IMR-90 (cell line): ENCODE measurements at regions not wholly inside any gene's neighbourhood (a gene's known extent, or its start where the extent isn't known, plus 50 kb on each side); places are given as distances from the start of the nearest gene placed in this dataset.
"Not testable (repeated sequence)": the region's sequence is repeated elsewhere in the genome, so short reads cannot be mapped to it uniquely, and the experiment has no call there.

ENCODE experiments used
- ATAC-seq: fragments of 200-7000 bp; cut with Tn5 transposase; 2 replicates; pipeline ENCODE4 v1.9.1; 2020; ENCODE audit warnings: low read depth, mild to moderate bottlenecking, moderate library complexity
- BruUV-seq: library from RNA; stranded (reverse); fragments of 400-500 nt; replicated peaks from 2 replicates; lab custom pipeline; 2021; lab: Mats Ljungman, UMichigan
- CTCF ChIA-PET: fragments of 300-600 bp; formaldehyde crosslinking; extraction: SDS; loops from one replicate; lab custom pipeline; 2021; ENCODE audit warnings: antibody characterized with exemption; lab: Yijun Ruan, JAX
- POLR2A ChIA-PET: fragments of 300-600 bp; sonication (Branson Sonifier 250); formaldehyde crosslinking; loops from one replicate; lab custom pipeline; 2022; ENCODE audit warnings: antibody characterized with exemption; ENCODE audit not compliant: unreplicated experiment; lab: Charles Lee
- DNase-seq: peaks from one replicate; pipeline ENCODE4 v3.0.0; 2013
- H2AFZ ChIP-seq: replicated peaks from 2 replicates; pipeline ENCODE3; 2013; ENCODE audit warnings: low read length, mild to moderate bottlenecking; ENCODE audit not compliant: poor library complexity
- H2AK5ac ChIP-seq: 2 replicates; pipeline ENCODE4 v1.6.1; 2013; ENCODE audit warnings: low read depth, low read length, inconsistent platforms
- H2AK9ac ChIP-seq: replicated peaks from 2 replicates; pipeline ENCODE3; 2013; ENCODE audit warnings: mild to moderate bottlenecking, low read depth, low read length, moderate library complexity; ENCODE audit not compliant: poor library complexity
- H2BK120ac ChIP-seq: 2 replicates; pipeline ENCODE4 v1.6.1; 2013; ENCODE audit warnings: low read depth, low read length, inconsistent platforms
- H2BK15ac ChIP-seq: 3 replicates; pipeline ENCODE4 v1.6.1; 2013; ENCODE audit warnings: low read depth, low read length, inconsistent platforms
- H2BK20ac ChIP-seq: 2 replicates; pipeline ENCODE4 v1.6.1; 2013; ENCODE audit warnings: low read depth, mild to moderate bottlenecking, inconsistent platforms, low read length, moderate library complexity
- H2BK5ac ChIP-seq: 2 replicates; pipeline ENCODE4 v1.6.1; 2013; ENCODE audit warnings: mild to moderate bottlenecking, low read depth, low read length, inconsistent platforms; ENCODE audit not compliant: poor library complexity, severe bottlenecking
- H3K14ac ChIP-seq: replicated peaks from 2 replicates; pipeline ENCODE4 v1.6.1; 2013; ENCODE audit warnings: low read depth, low read length, inconsistent platforms
- H3K18ac ChIP-seq: 2 replicates; pipeline ENCODE4 v1.6.1; 2013; ENCODE audit warnings: low read depth, low read length, control low read depth
- H3K23ac ChIP-seq: 2 replicates; pipeline ENCODE4 v1.6.1; 2013; ENCODE audit warnings: low read depth, low read length, inconsistent platforms
- H3K27ac ChIP-seq: 2 replicates; pipeline ENCODE4 v1.5.1; 2013; ENCODE audit warnings: mild to moderate bottlenecking, control low read depth, low read length; ENCODE audit not compliant: insufficient read depth
- H3K27me3 ChIP-seq: 2 replicates; pipeline ENCODE4 v1.6.1; 2013; ENCODE audit warnings: low read length; ENCODE audit not compliant: control insufficient read depth, insufficient read depth
- H3K36me3 ChIP-seq: 2 replicates; pipeline ENCODE4 v1.6.1; 2013; ENCODE audit warnings: low read length, mixed read lengths; ENCODE audit not compliant: control insufficient read depth, insufficient read depth
- H3K4ac ChIP-seq: 2 replicates; pipeline ENCODE4 v1.6.1; 2013; ENCODE audit warnings: low read depth, low read length, inconsistent platforms
- H3K4me1 ChIP-seq: 2 replicates; pipeline ENCODE4 v1.6.1; 2013; ENCODE audit warnings: low read length, mixed read lengths; ENCODE audit not compliant: control insufficient read depth, insufficient read depth
- H3K4me2 ChIP-seq: 2 replicates; pipeline ENCODE4 v1.6.1; 2013; ENCODE audit warnings: low read depth, mild to moderate bottlenecking, control low read depth, low read length, moderate library complexity
- H3K4me3 ChIP-seq: 2 replicates; pipeline ENCODE4 v1.5.1; 2013; ENCODE audit warnings: low read depth, mild to moderate bottlenecking, control low read depth, low read length, moderate library complexity; ENCODE audit not compliant: insufficient read depth
- H3K56ac ChIP-seq: 2 replicates; pipeline ENCODE4 v1.6.1; 2013; ENCODE audit warnings: low read length, inconsistent platforms; ENCODE audit not compliant: insufficient read depth; ENCODE audit errors: extremely low read depth
- H3K79me1 ChIP-seq, 2 experiments: 2 replicates each; pipeline ENCODE4 v1.6.1; 2013; ENCODE audit warnings: low read length in 2 of 2, inconsistent platforms in 1 of 2, low read depth in 1 of 2
- H3K9ac ChIP-seq: 2 replicates; pipeline ENCODE4 v1.6.1; 2013; ENCODE audit warnings: low read depth, low read length, control low read depth
- H3K9me1 ChIP-seq: 2 replicates; pipeline ENCODE4 v1.6.1; 2013; ENCODE audit warnings: low read length, inconsistent platforms; ENCODE audit not compliant: insufficient read depth
- H3K9me3 ChIP-seq: 2 replicates; pipeline ENCODE4 v1.6.1; 2013; ENCODE audit warnings: low read length; ENCODE audit not compliant: control insufficient read depth, insufficient read depth
- H4K20me1 ChIP-seq: 2 replicates; pipeline ENCODE4 v1.6.1; 2013; ENCODE audit warnings: low read length, inconsistent platforms; ENCODE audit not compliant: insufficient read depth
- H4K5ac ChIP-seq: 2 replicates; pipeline ENCODE4 v1.6.1; 2013; ENCODE audit warnings: mild to moderate bottlenecking, low read depth, low read length, control low read depth
- H4K8ac ChIP-seq, 2 experiments: 2 replicates each; pipeline ENCODE4 v1.6.1; 2013; ENCODE audit warnings: low read depth in 2 of 2, low read length in 2 of 2, control low read depth in 1 of 2, inconsistent platforms in 1 of 2
- H4K91ac ChIP-seq: 2 replicates; pipeline ENCODE4 v1.6.1; 2013; ENCODE audit warnings: low read depth, low read length, inconsistent platforms; ENCODE audit not compliant: insufficient read depth
- WGBS, 2 experiments: methylation state at CpG; one replicate each; pipeline versions ENCODE4 v1.1.5 to v1.1.7; 2013; ENCODE audit warnings: missing lambda C conversion rate in 2 of 2; ENCODE audit not compliant: insufficient read length in 1 of 2; ENCODE audit errors: extremely low coverage in 2 of 2; 5-methylcytosine and 5-hydroxymethylcytosine counted together
- dilution Hi-C: fragments of 300-500 bp; cut with HindIII; formaldehyde crosslinking; loops from one replicate; pipeline ENCODE4 v1.14.3; 2018; ENCODE audit warnings: low sequenced_read_pairs; ENCODE audit not compliant: unreplicated experiment
- in situ Hi-C: fragments of 300-500 bp; cut with MboI; formaldehyde crosslinking; loops from 3 replicates; pipeline ENCODE4 v1.14.3; 2019; ENCODE audit warnings: low sequenced_read_pairs, inconsistent platforms, mixed read lengths
- intact Hi-C: fragments of 100-400 bp; cut with micrococcal nuclease; formaldehyde crosslinking; loops from 2 replicates; pipeline ENCODE4 v1.10.0; 2022

- H3K27me3 ChIP-seq, DNase-seq, H3K4me1 ChIP-seq, H3K56ac ChIP-seq, H2AK9ac ChIP-seq, H2AK5ac ChIP-seq, H2BK15ac ChIP-seq, H3K36me3 ChIP-seq, H2AFZ ChIP-seq, dilution Hi-C loops, H2BK20ac ChIP-seq, H3K14ac ChIP-seq, H4K5ac ChIP-seq, H3K4me2 ChIP-seq, in situ Hi-C loops, H3K18ac ChIP-seq, H3K23ac ChIP-seq, H3K27ac ChIP-seq, H4K20me1 ChIP-seq, ATAC-seq, intact Hi-C loops, H3K9me3 ChIP-seq, H4K8ac ChIP-seq, POLR2A ChIA-PET, H3K9me1 ChIP-seq, H4K91ac ChIP-seq, H3K79me1 ChIP-seq, H3K4me3 ChIP-seq, H3K9ac ChIP-seq, H2BK5ac ChIP-seq, CTCF ChIA-PET, H3K4ac ChIP-seq, BruUV-seq, H2BK120ac ChIP-seq: not testable (repeated sequence)
- WGBS, 2 experiments = 60% methylated on average over 3 of the region's 25 CpGs; no CpG with 5 or more reads in 1 of the 2 experiments
Measured at GRCh38 chr3:137872589-137872988, 108.5 kb downstream of the SOX14 start.

GRCh38 chr3:137896842-137897241, 113.1 kb upstream of the CLDN18 start:
- DNase-seq, H3K79me1 ChIP-seq, H3K18ac ChIP-seq, H3K27ac ChIP-seq, H3K4me1 ChIP-seq, H3K9ac ChIP-seq, H2BK120ac ChIP-seq, H3K4me2 ChIP-seq, intact Hi-C loops, H4K8ac ChIP-seq, H3K9me3 ChIP-seq, dilution Hi-C loops, BruUV-seq, H3K36me3 ChIP-seq, CTCF ChIA-PET, ATAC-seq, H3K56ac ChIP-seq, H3K27me3 ChIP-seq, H3K14ac ChIP-seq, H3K23ac ChIP-seq, POLR2A ChIA-PET, H2AFZ ChIP-seq, H2BK20ac ChIP-seq, in situ Hi-C loops, H4K20me1 ChIP-seq, H2BK5ac ChIP-seq, H2AK9ac ChIP-seq, H3K9me1 ChIP-seq, H2BK15ac ChIP-seq, H4K91ac ChIP-seq, H4K5ac ChIP-seq, H3K4me3 ChIP-seq, H3K4ac ChIP-seq, H2AK5ac ChIP-seq: not testable (repeated sequence)
- WGBS, 2 experiments = 50% methylated on average over 2 of the region's 6 CpGs; no CpG with 5 or more reads in 1 of the 2 experiments
